Astrocyte (in vitro differentiated cells and primary cell): ENCODE measurements at regions not wholly inside any gene's neighbourhood (a gene's known extent, or its start where the extent isn't known, plus 50 kb on each side); places are given as distances from the start of the nearest gene placed in this dataset.

Experiments
- EZH2 ChIP-seq: IDR thresholded peaks from 2 replicates; pipeline ENCODE4 v1.6.1; 2012; ENCODE audit warnings: mild to moderate bottlenecking, low read length, inconsistent platforms; ENCODE audit not compliant: insufficient read depth
- TF ChIP-seq, protein P1 (sequence below): IDR thresholded peaks from 2 replicates; pipeline ENCODE4 v1.5.1; 2011; ENCODE audit warnings: low read depth, mild to moderate bottlenecking, inconsistent platforms, low read length, moderate library complexity; ENCODE audit not compliant: insufficient read depth

DNA sequence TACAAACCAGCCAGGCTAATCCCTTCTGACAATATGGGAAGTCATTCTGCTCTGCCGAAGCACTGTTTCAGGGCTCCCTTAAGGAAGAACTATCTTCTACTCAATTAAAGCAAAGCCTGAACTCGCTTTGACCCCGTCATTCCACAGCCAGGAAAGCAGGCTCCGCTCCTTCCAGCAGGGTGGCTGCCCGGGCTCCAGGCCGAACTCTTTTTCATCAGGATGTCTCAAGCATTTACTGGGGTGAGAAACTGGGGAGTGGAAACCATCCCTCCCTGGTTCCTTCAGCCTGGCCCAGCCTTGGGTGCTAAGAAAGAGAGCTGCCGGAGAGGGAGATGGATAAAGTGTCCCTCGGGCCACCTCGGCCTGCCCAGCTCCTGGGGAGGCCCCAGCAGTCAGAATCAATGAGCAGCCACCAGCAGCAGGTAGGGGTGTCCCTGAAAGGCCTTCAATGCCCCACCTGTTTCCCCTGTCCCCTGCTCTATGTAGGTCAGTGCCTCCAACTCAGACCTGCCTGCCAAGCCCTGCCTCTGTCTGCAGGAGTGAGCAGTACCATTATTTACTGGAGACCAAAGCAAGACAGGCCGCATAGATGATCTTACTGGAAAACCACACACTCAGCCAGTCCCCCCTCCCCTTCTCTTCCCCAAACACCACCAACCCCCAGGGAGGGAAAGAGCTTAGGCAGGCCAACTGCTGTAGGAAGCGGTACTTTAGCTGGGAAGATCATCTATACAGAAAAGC is 225.6 kb upstream of the TLE3 start:
- TF ChIP-seq EZH2 = no peak
- TF ChIP-seq, protein P1, sequence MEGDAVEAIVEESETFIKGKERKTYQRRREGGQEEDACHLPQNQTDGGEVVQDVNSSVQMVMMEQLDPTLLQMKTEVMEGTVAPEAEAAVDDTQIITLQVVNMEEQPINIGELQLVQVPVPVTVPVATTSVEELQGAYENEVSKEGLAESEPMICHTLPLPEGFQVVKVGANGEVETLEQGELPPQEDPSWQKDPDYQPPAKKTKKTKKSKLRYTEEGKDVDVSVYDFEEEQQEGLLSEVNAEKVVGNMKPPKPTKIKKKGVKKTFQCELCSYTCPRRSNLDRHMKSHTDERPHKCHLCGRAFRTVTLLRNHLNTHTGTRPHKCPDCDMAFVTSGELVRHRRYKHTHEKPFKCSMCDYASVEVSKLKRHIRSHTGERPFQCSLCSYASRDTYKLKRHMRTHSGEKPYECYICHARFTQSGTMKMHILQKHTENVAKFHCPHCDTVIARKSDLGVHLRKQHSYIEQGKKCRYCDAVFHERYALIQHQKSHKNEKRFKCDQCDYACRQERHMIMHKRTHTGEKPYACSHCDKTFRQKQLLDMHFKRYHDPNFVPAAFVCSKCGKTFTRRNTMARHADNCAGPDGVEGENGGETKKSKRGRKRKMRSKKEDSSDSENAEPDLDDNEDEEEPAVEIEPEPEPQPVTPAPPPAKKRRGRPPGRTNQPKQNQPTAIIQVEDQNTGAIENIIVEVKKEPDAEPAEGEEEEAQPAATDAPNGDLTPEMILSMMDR = no peak
